Heart left ventricle (tissue), 13 donors: ENCODE measurements at regions not wholly inside any gene's neighbourhood (a gene's known extent, or its start where the extent isn't known, plus 50 kb on each side); places are given as distances from the start of the nearest gene placed in this dataset.

Experiments used
- POLR2A ChIP-seq, 2 donors: fragments of 450-650 bp; IDR thresholded peaks; one replicate each; pipeline ENCODE4 v1.6.1; 2017; ENCODE audit warnings: antibody characterized with exemption in 2 of 2, mild to moderate bottlenecking in 2 of 2, moderate library complexity in 2 of 2
- TF ChIP-seq, protein P1 (sequence below), 12 donors: fragments of 200-600 bp; sonication (generic) in 4 of 12; IDR thresholded peaks; one replicate each; pipeline versions ENCODE4 v1.5.0 to v1.8.0; 2018 to 2022; ENCODE audit warnings: antibody characterized with exemption in 12 of 12, mild to moderate bottlenecking in 5 of 12
- donor health status: ischemic (EF 13 %, LVEDD 7.1; RV severe dilation, severe dysfunction).
- donor health status: DM: no; HTN: yes; CAD: no.
- donor health status: DM: no; HTN: no; CAD: no.
- donor health status: ischemic (EF 25% LVEDD 6.9; RV normal size, moderate dysfunction).
- donor health status: ischemic (EF 25% LVEDD 5.7; RV mildly dilated, moderate dysfunction).
- donor health status: ischemic (EF 35%, LVEDD 5.7; RV mildly dilated, moderate dysfunction).
- donor health status: nonischemic (EF 11% LVEDD 7.7; RV severe dilation, severe dysfunction).
- donor health status: DM: yes; HTN: yes; CAD: no.
- donor health status: PGD.
- donor health status: ischemic (EF 29% LVEDD 5.4; RV normal size, mild dysfunction).
- donor health status: nonischemic (EF 23%, LVEDD 6.1; RV moderate dilation, normal function).

DNA sequence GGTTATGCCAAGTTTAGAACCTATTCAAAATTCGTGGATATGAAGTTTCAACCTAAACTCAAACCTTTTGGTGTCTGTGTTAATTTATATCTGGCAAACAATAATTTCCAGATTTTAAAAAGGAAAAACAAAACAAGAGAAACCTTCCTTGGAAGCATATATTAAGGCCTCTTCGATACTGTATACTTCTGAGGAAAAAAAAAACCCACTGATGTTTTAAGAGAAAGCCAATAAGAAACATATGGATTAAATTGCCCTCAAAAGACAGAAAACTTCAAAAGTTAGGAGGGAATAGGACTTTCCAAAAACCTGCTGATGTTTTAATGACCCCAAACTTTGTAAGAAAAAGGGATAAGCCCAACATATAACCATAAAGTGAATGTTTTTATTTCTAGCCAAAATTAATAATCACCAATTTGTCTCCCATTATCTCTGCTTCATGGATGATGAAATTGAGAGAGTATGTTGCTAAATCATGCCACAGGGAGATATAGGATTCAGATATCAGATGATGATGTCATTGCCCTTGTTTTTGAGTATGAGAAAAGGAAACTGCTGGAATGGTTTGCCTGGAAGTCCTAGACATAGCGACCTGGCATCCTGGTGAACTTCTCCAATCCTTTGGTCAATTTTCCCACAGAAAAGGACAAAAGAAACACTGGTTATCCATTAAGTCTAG, 423.9 kb downstream of the DMRT2 start:
- TF ChIP-seq, protein P1, sequence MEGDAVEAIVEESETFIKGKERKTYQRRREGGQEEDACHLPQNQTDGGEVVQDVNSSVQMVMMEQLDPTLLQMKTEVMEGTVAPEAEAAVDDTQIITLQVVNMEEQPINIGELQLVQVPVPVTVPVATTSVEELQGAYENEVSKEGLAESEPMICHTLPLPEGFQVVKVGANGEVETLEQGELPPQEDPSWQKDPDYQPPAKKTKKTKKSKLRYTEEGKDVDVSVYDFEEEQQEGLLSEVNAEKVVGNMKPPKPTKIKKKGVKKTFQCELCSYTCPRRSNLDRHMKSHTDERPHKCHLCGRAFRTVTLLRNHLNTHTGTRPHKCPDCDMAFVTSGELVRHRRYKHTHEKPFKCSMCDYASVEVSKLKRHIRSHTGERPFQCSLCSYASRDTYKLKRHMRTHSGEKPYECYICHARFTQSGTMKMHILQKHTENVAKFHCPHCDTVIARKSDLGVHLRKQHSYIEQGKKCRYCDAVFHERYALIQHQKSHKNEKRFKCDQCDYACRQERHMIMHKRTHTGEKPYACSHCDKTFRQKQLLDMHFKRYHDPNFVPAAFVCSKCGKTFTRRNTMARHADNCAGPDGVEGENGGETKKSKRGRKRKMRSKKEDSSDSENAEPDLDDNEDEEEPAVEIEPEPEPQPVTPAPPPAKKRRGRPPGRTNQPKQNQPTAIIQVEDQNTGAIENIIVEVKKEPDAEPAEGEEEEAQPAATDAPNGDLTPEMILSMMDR (IDR thresholded peaks at IDR 0.05): no peak
- TF ChIP-seq POLR2A (IDR thresholded peaks at IDR 0.05): no peak
